Central memory CD8-positive, alpha-beta T cell (primary cell): ENCODE measurements at regions not wholly inside any gene's neighbourhood (a gene's known extent, or its start where the extent isn't known, plus 50 kb on each side); places are given as distances from the start of the nearest gene placed in this dataset.
"Not testable (repeated sequence)": the region's sequence is repeated elsewhere in the genome, so short reads cannot be mapped to it uniquely, and the experiment has no call there.

Experiments used
- ATAC-seq: fragments of 150-1000 bp; cut with Tn5 transposase; replicated peaks from 2 replicates; pipeline ENCODE4 v1.10.0; 2022; ENCODE audit warnings: mild to moderate bottlenecking, moderate FRiP score, moderate number of reproducible peaks; ENCODE audit not compliant: poor library complexity, severe bottlenecking; ENCODE audit errors: extremely low read depth
- DNase-seq, 2 donors: peaks; one replicate each; pipeline ENCODE4 v3.0.0; 2021; ENCODE audit warnings: low spot score in 2 of 2
- H3K27ac Mint-ChIP-seq: one replicate; pipeline ENCODE4 v1.8.0; 2022; ENCODE audit warnings: low read depth, mild to moderate bottlenecking, moderate library complexity, mixed read lengths
- H3K27me3 Mint-ChIP-seq: one replicate; pipeline ENCODE4 v1.8.0; 2022; ENCODE audit warnings: mixed read lengths
- H3K36me3 Mint-ChIP-seq: one replicate; pipeline ENCODE4 v1.8.0; 2022; ENCODE audit warnings: mild to moderate bottlenecking, moderate library complexity, mixed read lengths; ENCODE audit not compliant: insufficient read depth
- H3K4me1 Mint-ChIP-seq: one replicate; pipeline ENCODE4 v1.8.0; 2022; ENCODE audit warnings: mixed read lengths
- H3K4me3 Mint-ChIP-seq: one replicate; pipeline ENCODE4 v1.8.0; 2022; ENCODE audit warnings: mild to moderate bottlenecking, moderate library complexity, mixed read lengths
- H3K9me3 Mint-ChIP-seq: one replicate; pipeline ENCODE4 v1.8.0; 2022; ENCODE audit warnings: mixed read lengths

GRCh38 chr4:169828329-169828728, 70.6 kb upstream of the HPF1 start:
- not testable (repeated sequence) for H3K4me1 Mint-ChIP-seq, H3K27ac Mint-ChIP-seq, H3K4me3 Mint-ChIP-seq, DNase-seq, ATAC-seq, H3K9me3 Mint-ChIP-seq, H3K36me3 Mint-ChIP-seq
- peaks cover 29% of the 10 kb centered on the region for H3K27me3 Mint-ChIP-seq

GRCh38 chr4:169826634-169827187, 69.0 kb upstream of the HPF1 start:
- no peaks in the 10 kb centered on the region for H3K4me1 Mint-ChIP-seq
- H3K9me3 Mint-ChIP-seq: no peaks in the 10 kb centered on the region
- ATAC-seq (no peak), DNase-seq (no peak)
- no peak overlapping the region for H3K27ac Mint-ChIP-seq
- no peak overlapping the region for H3K4me3 Mint-ChIP-seq
- no peaks in the 10 kb centered on the region for H3K36me3 Mint-ChIP-seq
- H3K27me3 Mint-ChIP-seq: peaks cover 29% of the 10 kb centered on the region

GRCh38 chr4:169823685-169824084, 65.9 kb upstream of the HPF1 start:
- Mint-ChIP-seq H3K27ac (no peak overlapping the region), H3K4me3 (no peak overlapping the region), H3K36me3 (no peaks in the 10 kb centered on the region), H3K27me3 (peaks cover 17% of the 10 kb centered on the region), H3K4me1 (no peaks in the 10 kb centered on the region), H3K9me3 (no peaks in the 10 kb centered on the region)
- DNase-seq: no peak
- no peak for ATAC-seq

GRCh38 chr4:169821402-169821801, 63.7 kb upstream of the HPF1 start:
- H3K4me3 Mint-ChIP-seq: no peak overlapping the region
- H3K27me3 Mint-ChIP-seq: peaks cover 15% of the 10 kb centered on the region
- H3K36me3 Mint-ChIP-seq: no peaks in the 10 kb centered on the region
- H3K27ac Mint-ChIP-seq: no peak overlapping the region
- H3K9me3 Mint-ChIP-seq: no peaks in the 10 kb centered on the region
- ATAC-seq (no peak), DNase-seq (no peak)
- no peaks in the 10 kb centered on the region for H3K4me1 Mint-ChIP-seq

GRCh38 chr4:169818063-169818679, 60.4 kb upstream of the HPF1 start:
- ATAC-seq (no peak), DNase-seq (no peak)
- H3K4me3 Mint-ChIP-seq: no peak overlapping the region
- no peaks in the 10 kb centered on the region for H3K4me1 Mint-ChIP-seq
- H3K36me3 Mint-ChIP-seq: no peaks in the 10 kb centered on the region
- H3K9me3 Mint-ChIP-seq: no peaks in the 10 kb centered on the region
- peaks cover 29% of the 10 kb centered on the region for H3K27me3 Mint-ChIP-seq
- H3K27ac Mint-ChIP-seq: no peak overlapping the region

- Mint-ChIP-seq H3K36me3 (no peaks in the 10 kb centered on the region), H3K4me3 (no peak overlapping the region), H3K9me3 (no peaks in the 10 kb centered on the region), H3K27me3 (peaks cover 29% of the 10 kb centered on the region), H3K27ac (no peak overlapping the region), H3K4me1 (no peaks in the 10 kb centered on the region)
- ATAC-seq (no peak), DNase-seq (no peak)
Measured at GRCh38 chr4:169815606-169816005, 57.9 kb upstream of the HPF1 start.

GRCh38 chr4:169811476-169811875, 53.7 kb upstream of the HPF1 start:
- H3K27ac Mint-ChIP-seq: no peak overlapping the region
- H3K4me1 Mint-ChIP-seq: no peaks in the 10 kb centered on the region
- DNase-seq (no peak), ATAC-seq (no peak)
- H3K4me3 Mint-ChIP-seq: no peak overlapping the region
- H3K9me3 Mint-ChIP-seq: no peaks in the 10 kb centered on the region
- no peaks in the 10 kb centered on the region for H3K36me3 Mint-ChIP-seq
- H3K27me3 Mint-ChIP-seq: peaks cover 27% of the 10 kb centered on the region

- ATAC-seq (no peak), DNase-seq (no peak)
- Mint-ChIP-seq H3K36me3 (no peaks in the 10 kb centered on the region), H3K9me3 (no peaks in the 10 kb centered on the region), H3K27ac (no peak overlapping the region), H3K4me1 (no peaks in the 10 kb centered on the region), H3K4me3 (no peak overlapping the region), H3K27me3 (peaks cover 18% of the 10 kb centered on the region)
Measured at GRCh38 chr4:169810325-169811323, 52.9 kb upstream of the HPF1 start.

- no peak for ATAC-seq
- DNase-seq: no peak
- H3K4me1 Mint-ChIP-seq: no peaks in the 10 kb centered on the region
- H3K27me3 Mint-ChIP-seq: peaks cover 22% of the 10 kb centered on the region
- H3K36me3 Mint-ChIP-seq: no peaks in the 10 kb centered on the region
- no peak overlapping the region for H3K27ac Mint-ChIP-seq
- H3K4me3 Mint-ChIP-seq: no peak overlapping the region
- H3K9me3 Mint-ChIP-seq: no peaks in the 10 kb centered on the region
Measured at GRCh38 chr4:169807934-169808509, 50.3 kb upstream of the HPF1 start.
